ENCODE measurements at regions not wholly inside any gene's neighbourhood (a gene's known extent, or its start where the extent isn't known, plus 50 kb on each side); places are given as distances from the start of the nearest gene placed in this dataset.

- TF ChIP-seq EZH2 (IDR thresholded peaks at IDR 0.05; ENCODE audit: low read depth) = no peak
- no peak for TF ChIP-seq CTCF (conservative IDR thresholded peaks at IDR 0.05)
- Histone ChIP-seq H3F3A (ENCODE audit: insufficient read depth, low read depth) (no peaks in the 10 kb centered on the region), H3K27ac (no peak overlapping the region), H3K4me3 (no peak overlapping the region), H3K9me3 (ENCODE audit: insufficient read depth, low read depth) (no peaks in the 10 kb centered on the region), H3K4me2 (no peak overlapping the region), H3K9me2 (ENCODE audit: insufficient read depth) (no peaks in the 10 kb centered on the region), H3K36me3 (ENCODE audit: low read depth) (no peaks in the 10 kb centered on the region), H3K79me2 (ENCODE audit: low read depth) (no peaks in the 10 kb centered on the region), H3K27me3 (ENCODE audit: insufficient read depth, low read depth) (no peaks in the 10 kb centered on the region), H4K20me1 (ENCODE audit: insufficient read depth) (no peaks in the 10 kb centered on the region), H2AFZ (no peak overlapping the region), H3K4me1 (replicated peaks; ENCODE audit: insufficient read depth) (no peaks in the 10 kb centered on the region)
- BruUV-seq (replicated peaks) = no TSS peak
- intact Hi-C loops (cut with micrococcal nuclease; ENCODE audit: unreplicated experiment) = loop anchor here (10.0 kb wide), 1 partner anchor 691 kb away; no protein-coding TSS in a partner anchor
- POLR2A ChIA-PET (ENCODE audit: unreplicated experiment) = no interaction called here
- no peak for DNase-seq
- CTCF ChIA-PET = no interaction called here
These were observed 71.9 kb upstream of the STX18 start for GRCh38 chr4:4613641-4614286.

GRCh38 chr4:4613126-4613465 lies 71.2 kb upstream of the STX18 start:
- no peak for DNase-seq
- H2AFZ ChIP-seq = no peak overlapping the region
- no peak overlapping the region for H3K4me2 ChIP-seq
- H3K27me3 ChIP-seq (ENCODE audit: insufficient read depth, low read depth) = no peaks in the 10 kb centered on the region
- H3K36me3 ChIP-seq (ENCODE audit: low read depth) = no peaks in the 10 kb centered on the region
- H3K27ac ChIP-seq = no peak overlapping the region
- H4K20me1 ChIP-seq (ENCODE audit: insufficient read depth) = no peaks in the 10 kb centered on the region
- H3F3A ChIP-seq (ENCODE audit: insufficient read depth, low read depth) = no peaks in the 10 kb centered on the region
- no TSS peak for BruUV-seq (replicated peaks)
- no peaks in the 10 kb centered on the region for H3K9me3 ChIP-seq (ENCODE audit: insufficient read depth, low read depth)
- intact Hi-C loops (cut with micrococcal nuclease; ENCODE audit: unreplicated experiment) = loop anchor here (10.0 kb wide), 1 partner anchor 692 kb away; no protein-coding TSS in a partner anchor
- H3K4me1 ChIP-seq (replicated peaks; ENCODE audit: insufficient read depth) = no peaks in the 10 kb centered on the region
- H3K79me2 ChIP-seq (ENCODE audit: low read depth) = no peaks in the 10 kb centered on the region
- no peaks in the 10 kb centered on the region for H3K9me2 ChIP-seq (ENCODE audit: insufficient read depth)
- ChIA-PET CTCF (no interaction called here), POLR2A (ENCODE audit: unreplicated experiment) (no interaction called here)
- no peak for TF ChIP-seq EZH2 (IDR thresholded peaks at IDR 0.05; ENCODE audit: low read depth)
- TF ChIP-seq CTCF (conservative IDR thresholded peaks at IDR 0.05) = no peak
- no peak overlapping the region for H3K4me3 ChIP-seq

GRCh38 chr4:4610672-4611071 lies 68.8 kb upstream of the STX18 start:
- no TSS peak for BruUV-seq (replicated peaks)
- CTCF ChIA-PET = no interaction called here

More at GRCh38 chr4:4610672-4611071, 68.8 kb upstream of the STX18 start:
- Histone ChIP-seq H3F3A (ENCODE audit: insufficient read depth, low read depth) (no peaks in the 10 kb centered on the region), H3K9me3 (ENCODE audit: insufficient read depth, low read depth) (no peaks in the 10 kb centered on the region), H3K4me2 (no peak overlapping the region), H3K4me3 (no peak overlapping the region), H3K4me1 (replicated peaks; ENCODE audit: insufficient read depth) (no peaks in the 10 kb centered on the region), H3K79me2 (ENCODE audit: low read depth) (no peaks in the 10 kb centered on the region), H2AFZ (no peak overlapping the region), H3K9me2 (ENCODE audit: insufficient read depth) (no peaks in the 10 kb centered on the region), H4K20me1 (ENCODE audit: insufficient read depth) (no peaks in the 10 kb centered on the region), H3K27ac (no peak overlapping the region), H3K36me3 (ENCODE audit: low read depth) (no peaks in the 10 kb centered on the region), H3K27me3 (ENCODE audit: insufficient read depth, low read depth) (no peaks in the 10 kb centered on the region)
- intact Hi-C loops (cut with micrococcal nuclease; ENCODE audit: unreplicated experiment) = loop anchor here (10.0 kb wide), 1 partner anchor 694 kb away; no protein-coding TSS in a partner anchor
- no peak for DNase-seq
- POLR2A ChIA-PET (ENCODE audit: unreplicated experiment) = no interaction called here
- TF ChIP-seq CTCF (conservative IDR thresholded peaks at IDR 0.05) (no peak), EZH2 (IDR thresholded peaks at IDR 0.05; ENCODE audit: low read depth) (no peak)

Data from PC-9 (cell line).